Immature natural killer cell (primary cell): ENCODE measurements at regions not wholly inside any gene's neighbourhood (a gene's known extent, or its start where the extent isn't known, plus 50 kb on each side); places are given as distances from the start of the nearest gene placed in this dataset.
"Not testable (repeated sequence)": the region's sequence is repeated elsewhere in the genome, so short reads cannot be mapped to it uniquely, and the experiment has no call there.

Experiments used
- DNase-seq, 3 donors: peaks; one replicate each; pipeline ENCODE4 v3.0.0; 2022; ENCODE audit warnings: mixed read lengths in 1 of 3
- H3K27ac Mint-ChIP-seq, 6 donors: one replicate each; pipeline ENCODE4 v1.8.0; 2020; ENCODE audit warnings: mixed read lengths in 6 of 6, mild to moderate bottlenecking in 5 of 6, inconsistent platforms in 4 of 6, moderate library complexity in 3 of 6
- H3K27me3 Mint-ChIP-seq, 3 donors: one replicate each; pipeline ENCODE4 v1.8.0; 2020 to 2021; ENCODE audit warnings: low read depth in 3 of 3, mild to moderate bottlenecking in 3 of 3, mixed read lengths in 3 of 3, moderate library complexity in 3 of 3, inconsistent platforms in 1 of 3
- H3K36me3 Mint-ChIP-seq, 3 donors: one replicate each; pipeline ENCODE4 v1.8.0; 2020; ENCODE audit warnings: mixed read lengths in 3 of 3, inconsistent platforms in 2 of 3, mild to moderate bottlenecking in 2 of 3
- H3K4me1 Mint-ChIP-seq, 2 donors: one replicate each; pipeline ENCODE4 v1.8.0; 2020; ENCODE audit warnings: inconsistent platforms in 2 of 2, mild to moderate bottlenecking in 2 of 2, mixed read lengths in 2 of 2, moderate library complexity in 1 of 2
- H3K4me3 Mint-ChIP-seq, 5 donors: one replicate each; pipeline ENCODE4 v1.8.0; 2020; ENCODE audit warnings: mild to moderate bottlenecking in 5 of 5, mixed read lengths in 5 of 5, inconsistent platforms in 3 of 5, moderate library complexity in 3 of 5
- H3K9me3 Mint-ChIP-seq, 6 donors: one replicate each; pipeline ENCODE4 v1.8.0; 2020; ENCODE audit warnings: mild to moderate bottlenecking in 6 of 6, mixed read lengths in 6 of 6, inconsistent platforms in 4 of 6, moderate library complexity in 3 of 6

DNA sequence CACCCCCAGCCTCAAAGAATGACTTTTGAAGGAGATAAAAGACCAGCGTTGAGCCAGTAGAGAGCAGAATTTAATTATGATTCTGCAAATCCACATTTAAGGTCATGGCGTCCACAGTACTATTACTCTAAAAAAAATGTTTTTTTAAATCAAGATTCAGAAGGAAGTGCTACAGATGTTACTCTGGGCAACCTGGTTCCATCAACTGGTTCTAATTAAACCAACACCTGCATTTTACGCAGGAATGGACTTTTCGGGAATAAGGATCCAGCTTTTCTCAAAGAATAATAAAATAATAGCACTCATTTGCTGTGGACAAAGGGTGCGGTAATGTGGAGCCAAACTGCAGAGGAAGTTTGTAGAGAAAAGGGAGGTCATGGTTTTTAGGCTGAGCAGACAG is 62.9 kb upstream of the IPO5 start:
- H3K9me3 Mint-ChIP-seq = peaks cover 0 to 4% (median 0%) of the 10 kb centered on the region in 6 donors
- H3K4me1 Mint-ChIP-seq = no peaks in the 10 kb centered on the region
- peaks cover 0 to 4% (median 0%) of the 10 kb centered on the region in 3 donors for H3K36me3 Mint-ChIP-seq

DNA sequence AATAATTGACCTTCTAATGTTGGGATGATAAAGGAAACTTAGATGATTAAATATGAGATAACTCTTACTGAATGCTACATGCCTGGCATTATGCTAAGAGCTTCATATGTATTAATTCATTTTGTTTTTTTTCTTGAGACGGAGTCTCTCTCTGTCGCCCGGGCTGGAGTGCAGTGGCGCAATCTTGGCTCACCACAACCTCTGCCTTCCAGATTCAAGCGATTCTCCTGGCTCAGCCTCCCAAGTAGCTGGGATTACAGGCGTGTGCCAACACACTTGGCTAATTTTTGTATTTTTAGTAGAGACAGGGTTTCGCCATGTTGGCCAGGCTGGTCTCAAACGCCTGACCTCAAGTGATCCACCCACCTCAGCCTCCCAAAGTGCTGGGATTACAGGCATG is 61.5 kb upstream of the IPO5 start:
- not testable (repeated sequence) for H3K4me3 Mint-ChIP-seq, H3K36me3 Mint-ChIP-seq, DNase-seq, H3K4me1 Mint-ChIP-seq, H3K27ac Mint-ChIP-seq, H3K9me3 Mint-ChIP-seq, H3K27me3 Mint-ChIP-seq

More for the DNA sequence above, 62.9 kb upstream of the IPO5 start:
- no peak for DNase-seq
- no peak overlapping the region for H3K27ac Mint-ChIP-seq
- H3K4me3 Mint-ChIP-seq = no peak overlapping the region
- peaks cover 0 to 6% (median 0%) of the 10 kb centered on the region in 3 donors for H3K27me3 Mint-ChIP-seq

DNA sequence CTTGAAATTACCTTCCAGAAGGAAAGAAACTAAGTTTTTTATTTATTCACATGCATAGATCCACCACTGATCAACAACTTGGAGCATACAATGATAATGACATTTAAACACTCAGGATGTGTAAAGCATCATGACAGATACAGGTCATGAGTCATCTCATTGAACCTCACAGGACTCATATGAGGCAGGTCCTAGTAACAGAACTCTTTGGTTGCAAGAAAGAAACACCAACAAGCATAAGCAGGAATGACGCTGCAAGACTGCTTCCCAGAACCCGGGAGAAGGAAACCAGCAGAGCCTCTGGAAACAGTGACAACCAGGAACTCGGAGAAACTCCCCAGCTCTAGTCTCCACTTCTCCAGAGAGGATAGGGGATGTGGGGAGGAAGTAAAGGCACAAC is 60.8 kb upstream of the IPO5 start:
- Mint-ChIP-seq H3K4me3 (no peak overlapping the region), H3K4me1 (no peaks in the 10 kb centered on the region), H3K27ac (no peak overlapping the region), H3K36me3 (peaks cover 0 to 4% (median 0%) of the 10 kb centered on the region in 3 donors), H3K9me3 (peaks cover 0 to 4% (median 0%) of the 10 kb centered on the region in 6 donors), H3K27me3 (peaks cover 0 to 6% (median 0%) of the 10 kb centered on the region in 3 donors)
- no peak for DNase-seq

DNA sequence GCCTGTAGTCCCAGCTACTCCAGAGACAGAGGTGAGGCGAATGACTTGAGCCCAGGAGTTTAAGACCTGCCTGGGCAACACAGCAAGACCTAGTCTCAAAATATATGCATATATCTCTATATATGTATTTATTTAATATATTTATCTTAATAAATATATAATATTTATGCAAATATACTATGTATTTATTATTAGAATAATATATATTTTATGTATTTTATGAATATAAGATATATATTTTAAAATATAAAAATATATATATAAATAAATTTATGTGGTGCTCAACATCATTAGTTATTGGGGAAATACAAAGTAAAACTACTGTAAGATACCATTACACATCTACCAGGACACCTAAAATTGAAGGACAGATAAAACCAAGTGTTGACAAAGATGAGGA is 58.1 kb upstream of the IPO5 start:
- no peak for DNase-seq
- Mint-ChIP-seq H3K27me3 (peaks cover 0 to 7% (median 2%) of the 10 kb centered on the region in 3 donors), H3K27ac (no peak overlapping the region), H3K4me3 (no peak overlapping the region), H3K9me3 (peaks cover 0 to 3% (median 0%) of the 10 kb centered on the region in 6 donors), H3K36me3 (peaks cover 0 to 4% (median 0%) of the 10 kb centered on the region in 3 donors), H3K4me1 (no peaks in the 10 kb centered on the region)

DNA sequence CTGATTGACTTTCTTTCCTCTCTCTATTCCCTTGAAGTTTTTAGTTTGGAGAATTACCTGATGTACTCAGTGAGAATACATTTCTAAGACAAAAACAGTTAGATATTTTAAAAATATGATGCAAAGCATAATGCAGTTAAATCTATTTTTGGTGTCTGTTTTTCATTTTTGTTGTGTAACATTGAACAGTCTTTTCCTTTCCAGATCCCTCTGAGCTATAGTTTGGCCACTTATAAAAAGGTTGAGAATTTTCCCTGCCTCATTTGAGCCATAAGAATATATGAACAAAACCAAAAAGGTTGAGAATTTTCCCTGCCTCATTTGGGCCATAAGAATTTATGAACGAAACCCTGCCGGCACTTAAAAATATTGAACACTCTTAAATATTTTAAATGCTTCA is 57.0 kb upstream of the IPO5 start:
- Mint-ChIP-seq H3K27ac (no peak overlapping the region), H3K9me3 (peaks cover 0 to 3% (median 0%) of the 10 kb centered on the region in 6 donors), H3K4me3 (no peak overlapping the region), H3K27me3 (peaks cover 0 to 8% (median 2%) of the 10 kb centered on the region in 3 donors), H3K4me1 (no peaks in the 10 kb centered on the region), H3K36me3 (peaks cover 0 to 4% (median 0%) of the 10 kb centered on the region in 3 donors)
- no peak for DNase-seq

DNA sequence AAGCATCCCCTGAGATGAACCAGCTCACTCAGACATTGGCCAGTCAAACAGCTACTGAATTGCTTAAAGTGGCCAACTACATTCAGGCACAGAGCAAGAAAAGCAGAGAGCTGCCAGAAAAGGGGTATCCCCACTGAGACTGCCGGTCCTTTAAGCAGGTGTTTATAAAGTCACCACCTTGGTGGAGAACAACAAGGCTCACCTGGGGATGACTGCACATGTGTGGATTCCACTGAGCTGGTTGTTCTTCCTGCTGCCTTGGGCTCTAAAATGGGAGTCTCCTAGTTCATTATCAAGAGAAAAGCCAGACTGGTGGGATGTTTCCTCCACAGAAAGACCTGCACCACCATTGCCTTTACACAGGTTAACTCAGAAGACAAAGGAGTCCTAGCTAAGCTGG is 51.8 kb upstream of the IPO5 start:
- H3K9me3 Mint-ChIP-seq = peaks cover 0 to 8% (median 0%) of the 10 kb centered on the region in 6 donors
- DNase-seq = no peak
- no peak overlapping the region for H3K27ac Mint-ChIP-seq
- H3K27me3 Mint-ChIP-seq = peaks cover 2 to 5% (median 4%) of the 10 kb centered on the region in 3 donors
- no peaks in the 10 kb centered on the region for H3K36me3 Mint-ChIP-seq
- no peaks in the 10 kb centered on the region for H3K4me1 Mint-ChIP-seq
- no peak overlapping the region for H3K4me3 Mint-ChIP-seq
